A549 (cell line): ENCODE measurements at regions not wholly inside any gene's neighbourhood (a gene's known extent, or its start where the extent isn't known, plus 50 kb on each side); places are given as distances from the start of the nearest gene placed in this dataset.

Experiments used
- ATAC-seq, 2 experiments: fragments of 200-7000 bp in 1 of 2; fragments of >200 bp in 1 of 2; cut with Nextera tagmentation in 1 of 2; cut with Tn5 transposase in 1 of 2; 3 replicates each; pipeline versions ENCODE4 v1.8.0 to v1.9.1; 2018 to 2020; ENCODE audit warnings: mild to moderate bottlenecking in 1 of 2, moderate library complexity in 1 of 2
- CTCF ChIA-PET: fragments of 300-600 bp; sonication (Branson Sonifier 250); formaldehyde crosslinking; extraction: SDS; loops from one replicate; lab custom pipeline; 2021; ENCODE audit warnings: antibody characterized with exemption, inconsistent platforms; lab: Yijun Ruan, JAX
- POLR2A ChIA-PET: fragments of 350-600 bp; formaldehyde crosslinking; extraction: SDS; loops from one replicate; lab custom pipeline; 2021; ENCODE audit warnings: antibody characterized with exemption, inconsistent platforms; lab: Yijun Ruan, JAX
- DNase-seq, 2 experiments: peaks; one replicate each; pipeline versions ENCODE4 v3.0.0 to v3.0.0-alpha.2; 2011 to 2016; ENCODE audit warnings: low read depth in 1 of 2, low spot score in 1 of 2
- FAIRE-seq: peaks from 2 replicates; lab custom pipeline; 2011; peaks lifted over from hg19 to GRCh38; lab: Jason Lieb, UNC
- H3K27ac ChIP-seq, 2 experiments: fragments of >200 bp; sonication (Bioruptor Twin); formaldehyde crosslinking; 3 replicates each; pipeline ENCODE4 v1.5.1; 2016 to 2017
- H3K4me1 ChIP-seq: fragments of >200 bp; sonication (Bioruptor Twin); formaldehyde crosslinking; 3 replicates; pipeline ENCODE4 v1.6.1; 2016
- H3K4me2 ChIP-seq: fragments of >200 bp; sonication (Bioruptor Twin); formaldehyde crosslinking; 3 replicates; pipeline ENCODE4 v1.6.1; 2016
- H3K4me3 ChIP-seq: fragments of >200 bp; sonication (Bioruptor Twin); formaldehyde crosslinking; 3 replicates; pipeline ENCODE4 v1.5.1; 2016
- H3K9me3 ChIP-seq: fragments of >200 bp; sonication (Bioruptor Twin); formaldehyde crosslinking; 3 replicates; pipeline ENCODE4 v1.6.1; 2016
- ATOH8 ChIP-seq: fragments of 250-450 bp; sonication (Bioruptor Pico); IDR thresholded peaks from 2 replicates; pipeline ENCODE4 v1.5.0; 2020; ENCODE audit warnings: low read depth, mild to moderate bottlenecking, moderate library complexity
- BHLHE40 ChIP-seq: IDR thresholded peaks from 2 replicates; pipeline ENCODE4 v1.6.1; 2012; ENCODE audit warnings: low read depth, low read length, inconsistent platforms
- CBX2 ChIP-seq: fragments of 200-600 bp; sonication (generic); IDR thresholded peaks from 2 replicates; pipeline ENCODE4 v1.6.1; 2016; ENCODE audit warnings: low read depth, mild to moderate bottlenecking, borderline replicate concordance
- CHD2 ChIP-seq: fragments of 150-350 bp; IDR thresholded peaks from 2 replicates; pipeline ENCODE4 v1.6.1; 2014; ENCODE audit warnings: low read length; ENCODE audit not compliant: partially characterized antibody
- CTCF ChIP-seq: fragments of >200 bp; sonication (Bioruptor Twin); formaldehyde crosslinking; IDR thresholded peaks from 3 replicates; pipeline ENCODE4 v1.5.1; 2016
- EHF ChIP-seq: fragments of 250-450 bp; sonication (Bioruptor Pico); IDR thresholded peaks from 2 replicates; pipeline ENCODE4 v1.5.0; 2020; ENCODE audit warnings: mild to moderate bottlenecking
- ELK1 ChIP-seq: fragments of 150-350 bp; IDR thresholded peaks from 2 replicates; pipeline ENCODE4 v1.6.1; 2014; ENCODE audit warnings: low read depth, mild to moderate bottlenecking, low read length
- EP300 ChIP-seq, 2 experiments: fragments of >200 bp; sonication (Bioruptor Twin); formaldehyde crosslinking; IDR thresholded peaks; 2 replicates in 1 of 2; 3 replicates in 1 of 2; pipeline ENCODE4 v1.6.1; 2016 to 2017
- ESRRA ChIP-seq: fragments of 150-350 bp; IDR thresholded peaks from 2 replicates; pipeline ENCODE4 v1.6.1; 2014; ENCODE audit warnings: mild to moderate bottlenecking, low read length, borderline replicate concordance
- FOXS1 ChIP-seq: fragments of 250-450 bp; sonication (Bioruptor Pico); IDR thresholded peaks from 2 replicates; pipeline ENCODE4 v1.5.0; 2020; ENCODE audit warnings: mild to moderate bottlenecking, moderate library complexity
- GATA3 ChIP-seq: IDR thresholded peaks from 2 replicates; pipeline ENCODE4 v1.6.1; 2012; ENCODE audit warnings: borderline replicate concordance
- HDAC2 ChIP-seq: fragments of 200-600 bp; sonication (generic); IDR thresholded peaks from 2 replicates; pipeline ENCODE4 v1.6.1; 2016
- HES2 ChIP-seq: fragments of >200 bp; sonication (Bioruptor Twin); formaldehyde crosslinking; IDR thresholded peaks from 2 replicates; pipeline ENCODE4 v1.6.1; 2016
- HMGXB4 ChIP-seq: fragments of 250-450 bp; sonication (Bioruptor Pico); IDR thresholded peaks from 2 replicates; pipeline ENCODE4 v1.5.0; 2021; ENCODE audit warnings: mild to moderate bottlenecking, moderate library complexity, borderline replicate concordance
- HOXA7 ChIP-seq: fragments of 250-450 bp; sonication (Bioruptor Pico); IDR thresholded peaks from 2 replicates; pipeline ENCODE4 v1.5.0; 2020; ENCODE audit warnings: mild to moderate bottlenecking, moderate library complexity
- HOXB5 ChIP-seq: fragments of 250-450 bp; sonication (Bioruptor Pico); IDR thresholded peaks from 2 replicates; pipeline ENCODE4 v1.5.0; 2020; ENCODE audit warnings: mild to moderate bottlenecking, moderate library complexity
- JUN ChIP-seq, 2 experiments: fragments of >200 bp; sonication (Bioruptor Twin); formaldehyde crosslinking; IDR thresholded peaks; 2 replicates in 1 of 2; 3 replicates in 1 of 2; pipeline ENCODE4 v1.6.1; 2016 to 2017
- JUNB ChIP-seq: fragments of >200 bp; sonication (Bioruptor Twin); formaldehyde crosslinking; IDR thresholded peaks from 2 replicates; pipeline ENCODE4 v1.6.1; 2016
- KDM1A ChIP-seq: fragments of 200-600 bp; sonication (generic); IDR thresholded peaks from 2 replicates; pipeline ENCODE4 v1.6.1; 2016; ENCODE audit warnings: low read depth, mild to moderate bottlenecking
- MAFK ChIP-seq: fragments of 450-650 bp; IDR thresholded peaks from 2 replicates; pipeline ENCODE4 v1.6.1; 2014; ENCODE audit not compliant: partially characterized antibody
- MAX ChIP-seq: IDR thresholded peaks from 2 replicates; pipeline ENCODE4 v1.6.1; 2012
- NPAS2 ChIP-seq: fragments of 250-450 bp; sonication (Bioruptor Pico); IDR thresholded peaks from 2 replicates; pipeline ENCODE4 v1.8.0; 2022; ENCODE audit warnings: mild to moderate bottlenecking, moderate library complexity, borderline replicate concordance
- NR3C1 ChIP-seq: fragments of >200 bp; sonication (Bioruptor Twin); formaldehyde crosslinking; IDR thresholded peaks from 3 replicates; pipeline ENCODE4 v1.6.1; 2017
- RARB ChIP-seq: fragments of 250-450 bp; sonication (Bioruptor Pico); IDR thresholded peaks from 2 replicates; pipeline ENCODE4 v1.8.0; 2021; ENCODE audit warnings: mild to moderate bottlenecking, moderate library complexity
- RFX5 ChIP-seq: fragments of 450-650 bp; IDR thresholded peaks from 2 replicates; pipeline ENCODE4 v1.7.1; 2014; ENCODE audit warnings: antibody characterized with exemption, mild to moderate bottlenecking, moderate library complexity
- SREBF2 ChIP-seq: fragments of 450-650 bp; IDR thresholded peaks from 2 replicates; pipeline ENCODE4 v1.6.1; 2014; ENCODE audit warnings: mild to moderate bottlenecking, moderate library complexity
- TP53 ChIP-seq: fragments of 250-450 bp; sonication (Bioruptor Pico); IDR thresholded peaks from 2 replicates; pipeline ENCODE4 v1.5.0; 2021; ENCODE audit warnings: mild to moderate bottlenecking, moderate library complexity
- ZC3H11A ChIP-seq: fragments of 450-650 bp; IDR thresholded peaks from 2 replicates; pipeline ENCODE4 v1.6.1; 2014; ENCODE audit warnings: antibody characterized with exemption, mild to moderate bottlenecking
- ZFP36 ChIP-seq: fragments of 450-650 bp; IDR thresholded peaks from 2 replicates; pipeline ENCODE4 v1.6.1; 2014; ENCODE audit warnings: borderline replicate concordance; ENCODE audit not compliant: partially characterized antibody
- WGBS: methylation state at CpG from one replicate; pipeline ENCODE4 v1.1.6; 2017; ENCODE audit errors: missing lambda C conversion rate; 5-methylcytosine and 5-hydroxymethylcytosine counted together

GRCh38 chr3:66722675-66723074 is 221.9 kb upstream of the LRIG1 start:
- Histone ChIP-seq H3K9me3 (no peaks in the 10 kb centered on the region), H3K4me3 (no peak overlapping the region), H3K27ac (no peak overlapping the region), H3K4me2 (no peak overlapping the region), H3K4me1 (no peaks in the 10 kb centered on the region)
- POLR2A ChIA-PET: no interaction called here
- no peak for FAIRE-seq
- peak in 1 of 2 experiments; percentile 1 for DNase-seq
- no peak for TF ChIP-seq TP53 (CRISPR knock-in tag)
- no peak for TF ChIP-seq MAFK
- TF ChIP-seq GATA3: no peak
- no peak for TF ChIP-seq EP300 (IDR thresholded peaks at IDR 0.05)
- TF ChIP-seq SREBF2: no peak
- CTCF ChIA-PET: no interaction called here
- no peak for ATAC-seq
- 22% methylated on average over 2 of the region's 2 CpGs for WGBS

GRCh38 chr3:66723231-66723630 is 222.4 kb upstream of the LRIG1 start:
- no peak for FAIRE-seq
- no peak for DNase-seq
- no peak for ATAC-seq
- TF ChIP-seq MAX: no peak
- no peak for TF ChIP-seq RFX5
- no peak for TF ChIP-seq EHF (CRISPR knock-in tag)
- no peak for TF ChIP-seq NPAS2 (CRISPR knock-in tag)
- TF ChIP-seq HES2: no peak
- TF ChIP-seq JUNB: no peak
- no peak for TF ChIP-seq JUN (IDR thresholded peaks at IDR 0.05)
- TF ChIP-seq CHD2: no peak
- no peak for TF ChIP-seq ATOH8 (CRISPR knock-in tag)
- no peak for TF ChIP-seq ELK1
- no peak for TF ChIP-seq HOXB5 (CRISPR knock-in tag)
- no peak for TF ChIP-seq HOXA7 (CRISPR knock-in tag)
- TF ChIP-seq NR3C1: no peak
- TF ChIP-seq CTCF: no peak
- no peak for TF ChIP-seq BHLHE40
- Histone ChIP-seq H3K4me2 (no peak overlapping the region), H3K4me3 (no peak overlapping the region), H3K27ac (no peak overlapping the region), H3K9me3 (no peaks in the 10 kb centered on the region), H3K4me1 (no peaks in the 10 kb centered on the region)
- ChIA-PET POLR2A (no interaction called here), CTCF (no interaction called here)

GRCh38 chr3:66729687-66730393 is 229.0 kb upstream of the LRIG1 start:
- H3K4me1 ChIP-seq: no peaks in the 10 kb centered on the region
- H3K4me3 ChIP-seq: no peak overlapping the region
- no peak for ATAC-seq
- ChIA-PET POLR2A (no interaction called here), CTCF (no interaction called here)
- H3K27ac ChIP-seq: no peak overlapping the region
- H3K4me2 ChIP-seq: no peak overlapping the region
- DNase-seq: no peak
- H3K9me3 ChIP-seq: no peaks in the 10 kb centered on the region
- no peak for FAIRE-seq
- TF ChIP-seq FOXS1 (CRISPR knock-in tag) (no peak), CBX2 (no peak), TP53 (CRISPR knock-in tag) (no peak), RARB (no peak), ZFP36 (no peak), HDAC2 (no peak), ESRRA (no peak), MAX (no peak), ZC3H11A (no peak), KDM1A (no peak), ATOH8 (CRISPR knock-in tag) (no peak), HMGXB4 (no peak)
- WGBS: 17% methylated on average over 2 of the region's 2 CpGs
